Activated CD4-positive, alpha-beta T cell treated with anti-CD3 and anti-CD28 coated beads, Interleukin-2, amount 10 ng/mL, durations not matched to agents 7 days and 5 days (primary cell): ENCODE measurements at regions not wholly inside any gene's neighbourhood (a gene's known extent, or its start where the extent isn't known, plus 50 kb on each side); places are given as distances from the start of the nearest gene placed in this dataset.

Experiments used
- CTCF ChIA-PET: fragments of 350-600 bp; sonication (Branson Sonifier 250); formaldehyde crosslinking; loops from one replicate; lab custom pipeline; 2021; ENCODE audit warnings: antibody characterized with exemption; lab: Charles Lee
- POLR2A ChIA-PET: fragments of 350-600 bp; sonication (Branson Sonifier 250); formaldehyde crosslinking; loops from one replicate; lab custom pipeline; 2021; ENCODE audit warnings: antibody characterized with exemption; lab: Charles Lee
- DNase-seq: peaks from one replicate; pipeline ENCODE4 v3.0.0-alpha.2; 2020
- H3K27ac Mint-ChIP-seq: one replicate; pipeline ENCODE4 v1.8.0; 2021; ENCODE audit warnings: mild to moderate bottlenecking, moderate library complexity, mixed read lengths
- H3K27me3 Mint-ChIP-seq: one replicate; pipeline ENCODE4 v1.8.0; 2021; ENCODE audit warnings: mixed read lengths
- H3K36me3 Mint-ChIP-seq: one replicate; pipeline ENCODE4 v1.8.0; 2021; ENCODE audit warnings: low read depth, mixed read lengths
- H3K4me1 Mint-ChIP-seq: one replicate; pipeline ENCODE4 v1.8.0; 2021; ENCODE audit warnings: mixed read lengths
- H3K4me3 Mint-ChIP-seq: one replicate; pipeline ENCODE4 v1.8.0; 2021; ENCODE audit warnings: mild to moderate bottlenecking, moderate library complexity, mixed read lengths
- H3K9me3 Mint-ChIP-seq: one replicate; pipeline ENCODE4 v1.8.0; 2021; ENCODE audit warnings: mixed read lengths

DNA sequence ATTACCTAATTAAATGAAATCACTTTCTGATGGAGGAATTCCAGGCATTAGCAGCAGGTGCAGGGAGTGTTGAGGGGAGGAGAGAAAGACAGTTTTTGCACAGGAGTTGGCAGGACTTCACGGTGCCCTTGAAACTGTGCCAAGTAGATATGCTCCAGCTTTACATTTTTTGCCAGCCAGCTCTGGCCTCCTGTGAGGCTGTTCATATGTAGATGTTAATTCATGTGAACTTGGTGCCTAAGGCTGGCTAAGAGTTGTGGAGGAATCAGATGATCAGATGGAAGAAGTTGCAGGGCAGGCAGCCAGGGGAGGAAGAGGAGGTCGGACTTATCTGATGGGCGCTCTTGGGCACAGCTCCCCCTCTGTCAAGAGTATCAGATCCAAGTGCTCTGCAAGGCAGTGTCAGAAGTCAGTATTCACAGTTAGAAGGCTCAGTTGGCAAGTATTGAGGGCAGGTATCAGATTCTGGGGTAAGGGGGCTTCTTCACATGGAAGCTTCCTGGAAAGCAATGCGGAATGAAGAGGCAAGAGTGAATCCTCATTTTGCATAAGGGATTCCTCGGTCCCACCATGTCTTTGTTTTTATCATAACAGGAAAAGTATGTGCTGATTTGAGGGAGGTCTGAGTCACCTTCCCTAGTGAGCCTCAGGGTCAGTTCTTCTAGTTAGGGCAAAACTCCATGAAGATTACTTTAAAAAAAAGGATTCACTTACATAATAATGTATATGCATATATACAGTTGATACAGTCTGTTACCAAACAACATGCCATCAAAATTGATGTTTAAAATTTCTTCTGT, 172.6 kb upstream of the UMPS start:
- Mint-ChIP-seq H3K4me1 (peaks cover 11% of the 10 kb centered on the region), H3K4me3 (no peak overlapping the region), H3K9me3 (no peaks in the 10 kb centered on the region), H3K36me3 (no peaks in the 10 kb centered on the region), H3K27me3 (peaks cover 77% of the 10 kb centered on the region), H3K27ac (no peak overlapping the region)
- no peak for DNase-seq
- CTCF ChIA-PET = interaction anchor here (0.6 to 4.4 kb wide), 2 partner anchors 20 to 131 kb away, joined by 3 to 12 read pairs; no protein-coding TSS in a partner anchor
- POLR2A ChIA-PET = no interaction called here

DNA sequence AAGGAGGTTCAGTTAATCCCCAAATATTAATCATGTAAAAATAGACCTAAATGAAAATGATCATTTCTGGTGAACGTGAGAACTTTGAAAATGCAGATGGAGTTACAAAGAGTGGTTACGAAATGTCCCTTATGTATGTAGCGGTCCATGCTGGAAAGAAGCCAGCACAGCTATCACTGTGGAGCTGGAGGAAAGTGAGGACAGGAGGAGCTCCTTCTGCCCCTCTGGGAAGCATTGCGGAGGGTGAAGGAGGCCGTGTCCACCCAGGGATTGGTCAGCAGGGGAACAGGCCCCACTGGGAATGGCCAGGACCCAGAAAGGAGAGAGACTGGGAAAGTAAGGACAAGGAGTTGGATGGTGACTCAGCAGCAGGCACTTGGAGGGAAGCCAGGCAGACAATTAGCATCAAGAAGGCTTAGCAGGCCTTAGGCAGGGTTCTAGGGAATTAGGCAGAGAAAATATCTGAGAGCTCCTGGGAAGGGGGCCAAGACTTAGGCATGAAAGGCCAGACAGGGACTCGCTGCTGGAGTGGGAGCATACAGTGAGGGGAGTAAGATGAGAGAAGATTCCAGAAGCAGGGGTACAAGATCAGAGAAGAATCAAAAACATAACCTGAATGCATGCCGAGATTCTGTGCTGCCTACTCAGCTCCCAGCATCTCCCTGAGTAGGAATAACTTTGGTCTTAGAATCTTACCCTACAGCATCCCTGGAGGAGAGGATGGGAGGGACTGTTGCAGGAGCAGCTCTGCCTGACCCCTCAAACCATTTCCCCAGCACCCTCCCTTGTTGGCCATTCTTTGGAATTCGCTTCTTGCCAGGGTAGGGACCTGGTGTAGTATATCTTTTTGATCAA, 171.0 kb upstream of the UMPS start:
- Mint-ChIP-seq H3K36me3 (no peaks in the 10 kb centered on the region), H3K27ac (no peak overlapping the region), H3K4me1 (no peaks in the 10 kb centered on the region), H3K4me3 (no peak overlapping the region), H3K27me3 (peaks cover 73% of the 10 kb centered on the region), H3K9me3 (no peaks in the 10 kb centered on the region)
- POLR2A ChIA-PET = no interaction called here
- DNase-seq = no peak
- CTCF ChIA-PET = interaction anchor here (1.3 to 4.4 kb wide), 5 partner anchors 9 to 129 kb away, joined by 3 to 15 read pairs (median 7); no protein-coding TSS in a partner anchor

DNA sequence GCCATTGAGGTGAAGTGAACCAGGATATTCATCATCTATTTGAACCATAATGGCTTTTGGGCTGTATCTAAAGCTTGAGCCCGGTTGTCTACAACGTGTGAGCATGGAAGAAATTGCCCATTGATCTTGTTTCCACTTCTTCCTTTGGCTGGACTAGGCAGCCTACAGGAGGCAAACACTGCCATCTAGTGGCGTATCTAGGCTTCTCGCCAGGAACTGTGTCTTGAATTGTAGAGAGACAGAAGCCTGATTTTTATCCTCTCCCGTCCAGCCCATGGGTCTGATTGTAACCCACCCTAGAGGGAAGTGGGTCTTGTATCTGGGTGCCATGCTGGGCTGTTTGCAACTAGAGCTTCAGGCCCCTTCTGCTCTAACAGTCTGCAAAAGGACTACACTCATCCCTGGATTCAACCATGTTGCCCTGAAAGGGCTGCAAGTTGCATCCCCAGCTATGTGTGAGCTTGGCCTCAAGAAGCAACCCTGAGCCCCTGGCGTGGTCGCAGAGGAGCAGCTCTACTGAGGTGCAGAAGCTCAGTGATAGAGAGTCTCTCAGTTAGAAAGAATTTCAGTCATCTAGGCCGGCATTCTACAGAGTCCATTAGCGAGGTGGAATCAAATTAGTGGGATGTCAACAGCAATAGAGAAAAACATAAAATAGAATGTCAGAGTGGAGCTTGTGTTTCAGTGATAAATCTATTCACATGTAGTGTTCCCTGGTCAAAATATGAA, 170.2 kb upstream of the UMPS start:
- no peaks in the 10 kb centered on the region for H3K9me3 Mint-ChIP-seq
- ChIA-PET POLR2A (no interaction called here), CTCF (interaction anchor here (1.1 to 4.4 kb wide), 6 partner anchors 10 to 209 kb away, joined by 3 to 15 read pairs (median 6); no protein-coding TSS in a partner anchor)
- peaks cover 67% of the 10 kb centered on the region for H3K27me3 Mint-ChIP-seq
- H3K27ac Mint-ChIP-seq = no peak overlapping the region
- no peak overlapping the region for H3K4me3 Mint-ChIP-seq
- peak; percentile 71 for DNase-seq
- H3K36me3 Mint-ChIP-seq = no peaks in the 10 kb centered on the region
- H3K4me1 Mint-ChIP-seq = no peaks in the 10 kb centered on the region

DNA sequence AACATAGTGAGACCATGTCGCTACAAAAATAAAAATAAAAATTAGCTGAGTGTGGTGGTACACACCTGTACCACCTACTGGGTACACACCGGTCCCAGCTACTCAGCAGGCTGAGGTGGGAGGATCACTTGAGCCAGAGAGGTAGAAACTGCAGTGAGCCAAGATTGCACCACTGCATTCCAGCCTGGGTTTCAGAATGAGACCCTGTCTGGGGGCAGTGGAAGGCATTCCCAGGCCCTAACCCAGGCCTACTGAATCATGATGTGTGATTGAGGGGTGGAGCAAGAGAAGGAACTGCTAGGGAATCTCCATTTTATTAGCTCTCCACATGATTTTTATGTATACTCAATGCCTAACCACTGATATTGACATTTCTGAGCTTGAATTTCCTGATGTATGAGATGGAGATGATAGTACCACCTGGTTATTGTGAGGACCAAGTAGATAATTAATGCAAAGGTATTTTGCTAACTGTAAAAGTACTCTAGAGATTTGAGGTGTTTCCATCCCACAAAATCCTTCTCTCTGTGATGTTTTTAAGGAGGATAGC, 169.5 kb upstream of the UMPS start:
- Mint-ChIP-seq H3K4me1 (no peaks in the 10 kb centered on the region), H3K4me3 (no peak overlapping the region), H3K36me3 (no peaks in the 10 kb centered on the region), H3K27me3 (peaks cover 62% of the 10 kb centered on the region), H3K9me3 (no peaks in the 10 kb centered on the region), H3K27ac (no peak overlapping the region)
- ChIA-PET CTCF (interaction anchor here (1.1 to 4.4 kb wide), 6 partner anchors 10 to 210 kb away, joined by 3 to 15 read pairs (median 6); no protein-coding TSS in a partner anchor), POLR2A (no interaction called here)
- no peak for DNase-seq

DNA sequence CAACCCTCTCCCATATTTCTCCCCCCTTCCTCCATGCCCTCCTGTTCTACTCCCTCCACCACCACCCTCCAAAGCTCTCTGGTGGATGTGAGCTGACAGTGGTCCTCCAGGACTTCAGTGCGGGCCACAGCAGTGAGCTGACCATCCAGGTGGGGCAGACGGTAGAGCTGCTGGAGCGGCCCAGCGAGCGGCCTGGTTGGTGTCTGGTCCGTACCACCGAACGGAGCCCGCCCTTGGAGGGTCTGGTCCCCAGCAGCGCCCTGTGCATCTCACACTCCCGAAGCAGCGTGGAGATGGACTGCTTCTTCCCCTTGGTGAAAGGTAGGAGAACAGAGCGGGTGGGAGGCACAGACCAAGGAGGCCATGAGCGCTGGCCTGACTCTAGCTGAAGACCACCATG, 167.5 kb upstream of the UMPS start:
- no peak for DNase-seq
- Mint-ChIP-seq H3K36me3 (no peaks in the 10 kb centered on the region), H3K27me3 (peaks cover 50% of the 10 kb centered on the region), H3K27ac (no peak overlapping the region), H3K4me1 (no peaks in the 10 kb centered on the region), H3K4me3 (no peak overlapping the region), H3K9me3 (no peaks in the 10 kb centered on the region)
- CTCF ChIA-PET = no interaction called here
- POLR2A ChIA-PET = no interaction called here

DNA sequence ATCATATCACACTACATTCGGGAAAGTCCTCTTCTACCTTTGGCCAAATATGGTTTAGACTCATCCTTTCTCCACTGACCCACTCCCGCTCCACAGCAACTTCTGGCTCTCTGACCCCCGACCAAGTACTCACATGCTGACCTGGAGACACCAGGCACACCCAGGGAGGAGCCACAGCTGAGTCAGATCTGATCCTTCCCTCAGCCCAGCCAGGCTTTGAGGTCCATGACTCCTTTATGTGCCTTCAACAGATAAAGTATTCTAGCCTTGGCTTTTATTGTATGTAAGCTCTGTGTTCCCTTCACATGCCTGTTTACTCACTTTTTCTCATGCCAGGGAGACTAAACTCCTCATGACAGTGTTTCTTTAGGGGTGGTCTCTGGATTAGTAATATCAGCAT, 166.9 kb upstream of the UMPS start:
- no peak for DNase-seq
- Mint-ChIP-seq H3K4me3 (no peak overlapping the region), H3K36me3 (no peaks in the 10 kb centered on the region), H3K27me3 (peaks cover 49% of the 10 kb centered on the region), H3K4me1 (no peaks in the 10 kb centered on the region), H3K27ac (no peak overlapping the region), H3K9me3 (no peaks in the 10 kb centered on the region)
- ChIA-PET POLR2A (no interaction called here), CTCF (interaction anchor here (0.6 to 0.9 kb wide), 2 partner anchors 13 to 173 kb away, joined by 3 to 4 read pairs; no protein-coding TSS in a partner anchor)

DNA sequence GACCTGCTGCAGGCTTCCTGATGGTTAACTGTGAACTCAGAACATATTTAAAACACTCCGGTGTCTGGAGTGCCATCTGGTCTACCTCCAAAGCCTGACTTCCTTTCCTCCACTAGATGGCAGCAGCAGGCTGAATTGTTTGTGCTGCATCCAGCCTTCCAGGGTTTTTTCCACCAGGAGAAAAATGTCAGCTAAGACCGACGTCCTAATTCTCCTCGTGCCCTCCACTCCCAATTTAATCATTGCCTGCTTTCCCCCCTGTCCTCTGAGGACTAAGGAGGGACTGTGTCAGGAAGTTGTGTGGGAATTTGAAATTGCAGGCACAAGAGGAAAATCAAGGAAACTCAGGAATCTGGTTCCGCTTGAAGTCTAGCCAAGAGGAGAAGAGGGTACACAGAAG, 165.2 kb upstream of the UMPS start:
- DNase-seq = peak; percentile 56
- no peaks in the 10 kb centered on the region for H3K36me3 Mint-ChIP-seq
- H3K27me3 Mint-ChIP-seq = peaks cover 36% of the 10 kb centered on the region
- no peaks in the 10 kb centered on the region for H3K4me1 Mint-ChIP-seq
- ChIA-PET CTCF (interaction anchor here (3.3 kb wide), 1 partner anchor 124 kb away, joined by 11 read pairs; no protein-coding TSS in a partner anchor), POLR2A (no interaction called here)
- H3K27ac Mint-ChIP-seq = no peak overlapping the region
- H3K9me3 Mint-ChIP-seq = no peaks in the 10 kb centered on the region
- H3K4me3 Mint-ChIP-seq = no peak overlapping the region

DNA sequence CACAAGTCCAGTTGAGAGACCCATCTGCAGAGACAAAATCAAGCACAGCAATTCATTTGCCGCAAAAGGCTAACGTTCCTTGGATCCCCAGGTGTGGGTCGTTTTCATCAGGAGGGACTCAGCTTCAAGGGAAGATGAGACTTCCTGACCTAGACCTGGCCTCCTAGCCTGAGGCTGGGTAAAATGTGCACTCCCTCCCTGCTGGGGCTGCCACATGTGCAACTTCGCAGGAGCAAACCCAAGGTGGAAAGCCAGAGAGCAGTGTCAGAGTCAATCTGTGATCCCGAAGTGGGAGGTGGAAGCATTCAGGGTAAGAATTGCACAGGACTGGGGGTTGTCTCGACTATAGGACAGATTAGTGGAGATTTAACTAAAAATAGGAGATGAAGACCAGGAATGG, 164.7 kb upstream of the UMPS start:
- ChIA-PET CTCF (interaction anchor here (3.3 kb wide), 1 partner anchor 123 kb away, joined by 11 read pairs; no protein-coding TSS in a partner anchor), POLR2A (no interaction called here)
- H3K27ac Mint-ChIP-seq = no peak overlapping the region

DNA sequence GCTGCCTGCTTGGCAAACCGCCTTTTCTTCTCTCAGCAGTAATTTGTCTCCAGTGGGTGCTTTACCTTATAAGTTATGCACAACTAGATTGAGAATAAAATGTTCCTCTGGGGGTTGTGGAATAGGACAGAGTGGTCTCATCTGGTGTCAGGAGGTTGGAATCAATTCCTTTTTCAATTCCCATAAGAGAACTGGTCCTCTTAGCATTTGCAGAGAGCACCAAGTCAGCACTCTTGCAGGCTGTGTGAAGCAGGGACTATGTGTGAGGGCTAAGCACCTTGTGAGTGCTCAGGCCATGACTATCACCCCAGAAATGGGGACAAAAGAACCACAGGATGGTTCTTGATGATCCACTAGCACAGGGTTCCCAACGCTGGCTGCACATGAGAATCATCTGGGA, 163.6 kb upstream of the UMPS start:
- POLR2A ChIA-PET = no interaction called here
- H3K4me3 Mint-ChIP-seq = no peak overlapping the region
- H3K36me3 Mint-ChIP-seq = no peaks in the 10 kb centered on the region
- H3K4me1 Mint-ChIP-seq = no peaks in the 10 kb centered on the region
- DNase-seq = no peak
- CTCF ChIA-PET = interaction anchor here (3.3 kb wide), 1 partner anchor 122 kb away, joined by 11 read pairs; no protein-coding TSS in a partner anchor
- H3K27ac Mint-ChIP-seq = no peak overlapping the region
- H3K27me3 Mint-ChIP-seq = peaks cover 32% of the 10 kb centered on the region
- no peaks in the 10 kb centered on the region for H3K9me3 Mint-ChIP-seq

More for the DNA sequence above, 164.7 kb upstream of the UMPS start:
- Mint-ChIP-seq H3K9me3 (no peaks in the 10 kb centered on the region), H3K4me3 (no peak overlapping the region), H3K27me3 (peaks cover 35% of the 10 kb centered on the region), H3K36me3 (no peaks in the 10 kb centered on the region), H3K4me1 (no peaks in the 10 kb centered on the region)
- no peak for DNase-seq

DNA sequence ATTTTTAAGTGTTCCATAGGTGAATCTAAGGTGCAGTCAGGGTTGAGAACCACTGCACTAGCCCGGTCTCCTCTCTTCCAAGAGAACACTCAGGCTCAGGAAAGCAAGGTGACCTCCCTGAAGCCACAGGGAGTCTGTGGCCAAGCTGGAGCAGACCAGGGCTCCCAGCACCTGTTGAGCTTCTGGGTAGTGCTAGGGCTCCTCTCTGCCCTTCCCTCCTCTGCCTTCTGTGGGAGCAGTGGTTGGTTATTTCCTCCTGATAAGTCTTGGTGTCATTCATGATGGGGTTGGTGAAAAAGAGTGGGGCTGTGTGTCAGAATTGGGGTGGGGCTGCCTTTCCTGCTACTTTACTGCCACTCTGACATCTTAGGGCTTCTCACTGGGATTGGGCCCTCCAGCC, 163.1 kb upstream of the UMPS start:
- H3K9me3 Mint-ChIP-seq = no peaks in the 10 kb centered on the region
- POLR2A ChIA-PET = no interaction called here
- CTCF ChIA-PET = interaction anchor here (3.3 kb wide), 1 partner anchor 122 kb away, joined by 11 read pairs; no protein-coding TSS in a partner anchor
- DNase-seq = no peak
- peaks cover 29% of the 10 kb centered on the region for H3K27me3 Mint-ChIP-seq
- H3K36me3 Mint-ChIP-seq = no peaks in the 10 kb centered on the region
- no peak overlapping the region for H3K27ac Mint-ChIP-seq
- H3K4me1 Mint-ChIP-seq = no peaks in the 10 kb centered on the region
- no peak overlapping the region for H3K4me3 Mint-ChIP-seq

DNA sequence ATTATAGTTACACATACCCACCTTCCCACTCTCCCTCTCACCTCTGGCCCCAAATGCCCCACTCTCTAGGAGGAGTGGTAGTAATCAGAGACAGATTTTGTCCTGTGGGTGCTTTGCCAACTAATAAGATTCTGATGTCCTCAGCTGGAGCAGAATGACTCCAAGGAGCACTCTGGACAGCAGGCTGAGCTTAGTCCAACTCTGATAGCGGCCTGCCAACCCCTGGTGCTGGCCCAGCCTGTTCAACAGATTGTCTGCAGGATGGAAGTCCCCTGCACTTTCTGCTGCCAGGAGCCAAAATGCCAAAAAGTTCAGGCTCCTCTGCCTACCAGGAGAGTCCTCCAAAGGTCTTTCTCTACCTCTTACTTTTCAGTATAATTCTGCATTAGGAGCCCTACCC, 160.5 kb upstream of the UMPS start:
- peaks cover 25% of the 10 kb centered on the region for H3K27me3 Mint-ChIP-seq
- CTCF ChIA-PET = interaction anchor here (3.3 kb wide), 1 partner anchor 19 kb away, joined by 17 read pairs; no protein-coding TSS in a partner anchor

DNA sequence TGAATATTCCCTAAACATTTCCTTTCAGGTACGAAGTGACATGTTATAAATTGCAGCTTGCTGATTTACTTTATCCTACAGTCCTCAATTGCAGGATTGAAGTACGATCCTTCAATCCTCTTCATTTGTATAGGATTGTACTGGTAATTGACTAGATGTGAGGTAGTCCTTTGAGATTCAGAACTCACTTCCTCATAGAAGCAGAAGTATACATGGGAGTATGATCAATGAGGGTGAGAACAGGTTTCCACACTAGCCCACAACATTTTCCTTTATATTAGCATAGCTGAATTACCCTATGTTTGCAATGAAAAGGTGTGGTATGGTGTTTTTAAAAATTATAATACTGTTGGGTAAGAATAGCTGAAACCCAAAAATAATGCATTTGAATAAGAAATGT, 160.0 kb upstream of the UMPS start:
- Mint-ChIP-seq H3K27me3 (peaks cover 24% of the 10 kb centered on the region), H3K27ac (no peak overlapping the region), H3K4me1 (peaks cover 15% of the 10 kb centered on the region), H3K4me3 (no peak overlapping the region), H3K9me3 (no peaks in the 10 kb centered on the region), H3K36me3 (no peaks in the 10 kb centered on the region)
- ChIA-PET CTCF (interaction anchor here (0.7 to 3.3 kb wide), 4 partner anchors 10 to 101 kb away, joined by 3 to 17 read pairs (median 3); no protein-coding TSS in a partner anchor), POLR2A (no interaction called here)
- DNase-seq = no peak

More for the DNA sequence above, 160.5 kb upstream of the UMPS start:
- H3K27ac Mint-ChIP-seq = no peak overlapping the region
- no peak overlapping the region for H3K4me3 Mint-ChIP-seq
- no peak for DNase-seq
- no peaks in the 10 kb centered on the region for H3K9me3 Mint-ChIP-seq
- POLR2A ChIA-PET = no interaction called here
- H3K36me3 Mint-ChIP-seq = no peaks in the 10 kb centered on the region
- peaks cover 10% of the 10 kb centered on the region for H3K4me1 Mint-ChIP-seq
